ENCODE measurements at regions not wholly inside any gene's neighbourhood (a gene's known extent, or its start where the extent isn't known, plus 50 kb on each side); places are given as distances from the start of the nearest gene placed in this dataset.

DNA sequence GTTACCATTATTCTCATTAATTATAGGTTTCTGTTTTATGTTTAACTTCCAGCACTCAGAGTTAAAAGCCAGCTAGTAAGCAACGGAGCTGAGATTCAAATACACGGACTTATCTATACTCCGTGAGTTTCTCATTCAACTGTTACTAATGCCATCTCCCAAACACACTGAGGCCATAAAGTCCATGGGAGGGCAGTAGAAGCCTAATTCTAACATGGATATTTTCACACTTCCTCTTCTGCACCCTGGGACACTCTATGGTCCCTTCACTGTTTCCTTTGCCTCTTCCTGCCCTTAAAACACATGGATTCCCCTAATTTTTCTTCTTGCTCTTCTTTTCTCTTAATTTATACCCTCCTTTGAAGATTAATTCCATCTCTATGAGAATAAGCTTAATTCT, 245.0 kb downstream of the KLF13 start:
- Mint-ChIP-seq H3K36me3 (ENCODE audit: low read depth) (no peaks in the 10 kb centered on the region), H3K27ac (ENCODE audit: unreplicated experiment) (no peak overlapping the region), H3K4me3 (ENCODE audit: unreplicated experiment) (no peak overlapping the region), H3K27me3 (ENCODE audit: low read depth) (peaks cover 10% of the 10 kb centered on the region), H3K9me3 (ENCODE audit: low read depth) (peaks cover 17% of the 10 kb centered on the region), H3K4me1 (ENCODE audit: low read depth) (no peaks in the 10 kb centered on the region)
- TF ChIP-seq, protein P1, sequence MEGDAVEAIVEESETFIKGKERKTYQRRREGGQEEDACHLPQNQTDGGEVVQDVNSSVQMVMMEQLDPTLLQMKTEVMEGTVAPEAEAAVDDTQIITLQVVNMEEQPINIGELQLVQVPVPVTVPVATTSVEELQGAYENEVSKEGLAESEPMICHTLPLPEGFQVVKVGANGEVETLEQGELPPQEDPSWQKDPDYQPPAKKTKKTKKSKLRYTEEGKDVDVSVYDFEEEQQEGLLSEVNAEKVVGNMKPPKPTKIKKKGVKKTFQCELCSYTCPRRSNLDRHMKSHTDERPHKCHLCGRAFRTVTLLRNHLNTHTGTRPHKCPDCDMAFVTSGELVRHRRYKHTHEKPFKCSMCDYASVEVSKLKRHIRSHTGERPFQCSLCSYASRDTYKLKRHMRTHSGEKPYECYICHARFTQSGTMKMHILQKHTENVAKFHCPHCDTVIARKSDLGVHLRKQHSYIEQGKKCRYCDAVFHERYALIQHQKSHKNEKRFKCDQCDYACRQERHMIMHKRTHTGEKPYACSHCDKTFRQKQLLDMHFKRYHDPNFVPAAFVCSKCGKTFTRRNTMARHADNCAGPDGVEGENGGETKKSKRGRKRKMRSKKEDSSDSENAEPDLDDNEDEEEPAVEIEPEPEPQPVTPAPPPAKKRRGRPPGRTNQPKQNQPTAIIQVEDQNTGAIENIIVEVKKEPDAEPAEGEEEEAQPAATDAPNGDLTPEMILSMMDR (IDR thresholded peaks at IDR 0.05): no peak
- no peak for DNase-seq (ENCODE audit: low spot score)

DNA sequence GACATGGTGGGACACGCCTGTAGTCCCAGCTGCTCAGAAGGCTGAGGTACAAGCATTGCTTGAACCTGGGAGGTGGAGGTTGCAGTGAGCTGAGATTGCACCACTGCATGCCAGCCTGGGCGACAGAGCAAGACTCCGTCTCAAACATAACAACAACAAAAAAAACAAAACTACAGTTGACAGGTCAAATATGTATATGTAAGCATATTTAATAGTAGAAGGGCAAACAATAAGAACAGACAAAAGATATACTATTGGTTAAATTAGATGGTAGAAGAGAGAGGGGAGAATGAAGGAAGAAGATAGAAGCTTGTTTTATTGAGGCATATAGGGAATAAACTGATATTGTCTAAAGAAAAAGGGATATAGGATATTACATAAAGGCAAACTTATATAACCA, 247.1 kb downstream of the KLF13 start:
- no peak for DNase-seq (ENCODE audit: low spot score)
- peaks cover 14% of the 10 kb centered on the region for H3K27me3 Mint-ChIP-seq (ENCODE audit: low read depth)
- no peak overlapping the region for H3K4me3 Mint-ChIP-seq (ENCODE audit: unreplicated experiment)
- no peak overlapping the region for H3K27ac Mint-ChIP-seq (ENCODE audit: unreplicated experiment)
- H3K9me3 Mint-ChIP-seq (ENCODE audit: low read depth): peaks cover 2% of the 10 kb centered on the region
- no peaks in the 10 kb centered on the region for H3K4me1 Mint-ChIP-seq (ENCODE audit: low read depth)
- TF ChIP-seq, protein P1 (IDR thresholded peaks at IDR 0.05): no peak
- H3K36me3 Mint-ChIP-seq (ENCODE audit: low read depth): no peaks in the 10 kb centered on the region

DNA sequence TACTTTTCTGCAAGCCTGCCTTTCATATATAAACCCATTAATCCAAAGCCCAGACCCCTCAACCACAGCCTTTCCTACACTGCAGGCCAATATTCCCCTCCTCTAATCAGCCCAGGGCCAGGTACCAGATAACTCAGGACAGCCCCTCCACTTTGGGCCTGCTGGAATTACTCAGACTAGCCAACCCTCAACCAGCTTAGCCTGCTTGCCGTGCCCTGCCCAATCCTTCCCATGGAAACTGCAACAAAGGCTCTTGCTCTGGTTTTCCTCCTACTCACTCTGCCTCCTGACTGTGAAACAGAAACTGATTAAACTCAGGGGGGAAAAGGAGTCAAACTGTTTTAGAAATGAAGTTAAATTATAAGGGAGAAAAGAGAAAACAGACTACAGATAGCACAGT, 248.1 kb downstream of the KLF13 start:
- TF ChIP-seq, protein P1 (IDR thresholded peaks at IDR 0.05): no peak
- Mint-ChIP-seq H3K27me3 (ENCODE audit: low read depth) (peaks cover 14% of the 10 kb centered on the region), H3K9me3 (ENCODE audit: low read depth) (peaks cover under 1% of the 10 kb centered on the region), H3K4me1 (ENCODE audit: low read depth) (no peaks in the 10 kb centered on the region), H3K36me3 (ENCODE audit: low read depth) (no peaks in the 10 kb centered on the region), H3K4me3 (ENCODE audit: unreplicated experiment) (no peak overlapping the region), H3K27ac (ENCODE audit: unreplicated experiment) (no peak overlapping the region)
- DNase-seq (ENCODE audit: low spot score): no peak

DNA sequence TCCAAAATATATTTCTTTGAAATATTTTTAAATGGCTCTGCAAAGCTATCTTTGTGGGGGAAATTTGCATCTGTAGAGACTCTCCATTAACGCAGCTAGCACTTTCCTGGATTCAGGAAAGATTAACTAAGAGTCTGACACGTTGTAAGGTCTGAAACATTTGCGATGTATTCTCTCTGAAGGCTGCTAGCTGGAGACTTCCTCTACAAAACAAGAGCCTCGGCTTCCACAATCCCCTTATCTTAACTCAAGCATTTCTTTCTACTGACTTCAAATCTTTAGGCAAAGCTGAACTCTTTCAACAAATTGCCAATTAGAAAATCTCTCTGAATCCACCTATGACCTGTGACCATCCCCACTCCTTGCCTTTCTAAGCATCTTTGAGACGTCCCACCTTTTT, 250.5 kb downstream of the KLF13 start:
- H3K27ac Mint-ChIP-seq (ENCODE audit: unreplicated experiment): no peak overlapping the region
- no peak overlapping the region for H3K4me3 Mint-ChIP-seq (ENCODE audit: unreplicated experiment)
- no peak for DNase-seq (ENCODE audit: low spot score)
- peaks cover 11% of the 10 kb centered on the region for H3K9me3 Mint-ChIP-seq (ENCODE audit: low read depth)
- peaks cover 4% of the 10 kb centered on the region for H3K36me3 Mint-ChIP-seq (ENCODE audit: low read depth)
- TF ChIP-seq, protein P1 (IDR thresholded peaks at IDR 0.05): no peak
- peaks cover 12% of the 10 kb centered on the region for H3K27me3 Mint-ChIP-seq (ENCODE audit: low read depth)
- no peaks in the 10 kb centered on the region for H3K4me1 Mint-ChIP-seq (ENCODE audit: low read depth)

DNA sequence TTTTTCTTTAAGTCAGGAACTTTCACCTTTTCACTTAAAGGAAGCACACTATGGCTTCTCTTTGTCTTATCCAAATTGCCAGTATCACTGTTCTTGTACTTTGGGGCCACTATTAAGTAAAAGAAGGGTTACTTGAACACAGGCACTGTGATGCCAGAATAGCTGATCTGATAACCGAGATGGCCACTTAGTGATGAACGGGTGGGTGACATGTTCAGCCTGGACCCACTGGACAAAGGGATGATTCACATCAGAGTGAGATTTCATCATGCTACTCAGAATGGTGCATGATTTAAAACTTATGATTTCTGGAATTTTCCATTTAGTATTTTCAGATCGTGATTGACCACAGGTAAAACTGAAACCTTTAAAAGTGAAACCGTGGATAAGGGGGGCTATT, 252.6 kb downstream of the KLF13 start:
- Mint-ChIP-seq H3K4me3 (ENCODE audit: unreplicated experiment) (no peak overlapping the region), H3K27ac (ENCODE audit: unreplicated experiment) (no peak overlapping the region), H3K36me3 (ENCODE audit: low read depth) (peaks cover 5% of the 10 kb centered on the region), H3K9me3 (ENCODE audit: low read depth) (peaks cover 22% of the 10 kb centered on the region), H3K27me3 (ENCODE audit: low read depth) (peaks cover 8% of the 10 kb centered on the region), H3K4me1 (ENCODE audit: low read depth) (no peaks in the 10 kb centered on the region)
- DNase-seq (ENCODE audit: low spot score): no peak
- TF ChIP-seq, protein P1 (IDR thresholded peaks at IDR 0.05): no peak
